NCI-H446 (cell line): ENCODE measurements at regions not wholly inside any gene's neighbourhood (a gene's known extent, or its start where the extent isn't known, plus 50 kb on each side); places are given as distances from the start of the nearest gene placed in this dataset.
"Not testable (repeated sequence)": the region's sequence is repeated elsewhere in the genome, so short reads cannot be mapped to it uniquely, and the experiment has no call there.

ENCODE experiments used
- DNase-seq, 2 experiments: peaks; one replicate each; lab custom pipeline; 2025; lab: John Stamatoyannopoulos, UW

GRCh38 chr4:100340512-100341485 is 150.5 kb upstream of the DDIT4L start:
- DNase-seq = peak; percentile 30 to 50

GRCh38 chr4:100339870-100340269 is 149.6 kb upstream of the DDIT4L start:
- DNase-seq = no peak

GRCh38 chr4:100333491-100333890 is 143.2 kb upstream of the DDIT4L start:
- not testable (repeated sequence) for DNase-seq

DNA sequence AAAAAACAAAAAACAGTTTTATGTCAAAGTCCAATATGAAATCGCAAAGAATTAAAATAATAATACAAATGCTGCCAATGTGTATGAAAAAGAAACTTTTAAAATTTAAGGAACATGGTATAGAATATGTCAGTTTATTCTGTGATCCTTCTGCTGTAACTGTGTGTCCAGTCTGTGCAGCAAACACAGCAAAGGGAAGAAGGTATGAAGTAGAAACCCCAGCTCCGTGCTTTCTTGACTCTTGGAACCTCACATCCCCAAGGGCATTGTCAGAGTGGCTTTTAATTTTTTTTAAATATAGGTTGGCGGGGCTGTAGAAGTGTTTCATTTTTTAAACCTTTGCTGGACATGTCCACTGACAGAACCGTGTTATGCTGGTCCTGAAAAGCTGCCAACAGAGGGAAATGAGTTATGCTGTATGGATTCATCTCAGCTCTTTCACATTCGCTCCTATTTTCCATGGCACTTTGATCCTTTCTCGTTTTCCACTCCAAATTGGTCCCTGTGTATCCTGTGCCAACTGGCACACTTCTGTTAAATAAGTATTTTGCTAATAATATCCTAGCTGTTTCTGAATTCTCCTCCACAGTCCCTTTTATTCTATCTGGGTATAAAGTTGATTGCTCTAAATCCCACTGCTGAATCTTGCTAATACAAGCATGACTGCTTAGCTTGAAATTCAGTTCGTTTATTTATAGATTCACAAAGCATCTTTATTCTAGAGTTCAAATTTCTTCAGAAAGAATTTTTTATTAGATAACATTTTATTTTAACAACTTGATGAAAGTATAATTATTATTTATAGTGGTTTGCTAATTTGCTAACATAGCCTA is 127.0 kb upstream of the DDIT4L start:
- DNase-seq = peak; percentile 81 to 83

GRCh38 chr4:100314057-100314456 is 123.8 kb upstream of the DDIT4L start:
- DNase-seq = no peak

GRCh38 chr4:100312615-100313350 is 122.5 kb upstream of the DDIT4L start:
- DNase-seq = no peak

GRCh38 chr4:100311181-100311580 is 120.9 kb upstream of the DDIT4L start:
- DNase-seq = no peak

- no peak for DNase-seq
Measured at GRCh38 chr4:100306018-100306417, 115.8 kb upstream of the DDIT4L start.

- DNase-seq = no peak
Measured at GRCh38 chr4:100302061-100303026, 112.1 kb upstream of the DDIT4L start.

GRCh38 chr4:100299046-100299840 is 109.0 kb upstream of the DDIT4L start:
- DNase-seq = no peak

DNA sequence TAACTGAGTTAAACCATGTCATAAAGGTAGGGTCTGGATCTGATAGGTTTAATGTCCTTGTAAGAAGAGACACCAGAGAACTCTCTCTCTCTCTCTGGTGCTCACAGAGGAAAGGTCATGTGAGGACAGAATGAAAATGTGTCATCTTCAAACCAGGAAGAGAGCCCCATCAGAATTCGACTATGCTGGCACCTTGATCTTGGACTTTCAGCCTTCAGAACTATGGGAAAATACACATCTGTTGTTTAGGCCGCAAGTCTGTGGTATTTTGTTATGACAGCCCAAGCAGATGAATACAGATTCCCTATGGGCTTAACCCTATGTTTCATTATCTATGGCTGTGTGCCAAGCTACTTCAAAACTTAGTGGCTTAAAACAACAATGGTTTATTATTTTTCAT is 105.5 kb upstream of the DDIT4L start:
- no peak for DNase-seq

GRCh38 chr4:100294356-100294755 is 104.1 kb upstream of the DDIT4L start:
- DNase-seq = no peak

- DNase-seq = no peak
Measured at GRCh38 chr4:100290585-100290984, 100.3 kb upstream of the DDIT4L start.

DNA sequence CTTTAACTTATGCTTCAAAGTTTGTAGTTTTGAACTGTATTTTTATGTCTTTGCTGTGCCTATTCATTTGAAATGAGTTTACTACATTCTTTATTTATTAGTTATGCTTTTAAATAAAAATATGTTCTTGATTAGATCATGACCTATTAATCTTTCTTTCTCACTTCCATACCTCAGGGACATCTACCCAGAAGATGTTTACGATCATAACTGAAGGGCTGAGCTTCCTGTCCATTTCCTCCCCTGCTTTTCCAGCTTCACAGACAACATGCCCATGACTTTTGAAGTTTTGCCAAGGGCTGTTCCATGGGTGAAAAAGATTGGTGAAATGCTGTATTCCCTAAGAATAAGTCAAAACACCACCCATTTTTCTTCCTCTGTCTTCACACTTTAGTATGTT is 99.7 kb upstream of the DDIT4L start:
- no peak for DNase-seq

GRCh38 chr4:100289530-100289888 is 99.2 kb upstream of the DDIT4L start:
- no peak for DNase-seq

GRCh38 chr4:100288811-100289529 is 98.7 kb upstream of the DDIT4L start:
- no peak for DNase-seq

- DNase-seq = no peak
Measured at GRCh38 chr4:100288161-100288560, 97.9 kb upstream of the DDIT4L start.

- peak in 1 of 2 experiments; percentile 47 for DNase-seq
Measured at GRCh38 chr4:100287534-100287933, 97.3 kb upstream of the DDIT4L start.

DNA sequence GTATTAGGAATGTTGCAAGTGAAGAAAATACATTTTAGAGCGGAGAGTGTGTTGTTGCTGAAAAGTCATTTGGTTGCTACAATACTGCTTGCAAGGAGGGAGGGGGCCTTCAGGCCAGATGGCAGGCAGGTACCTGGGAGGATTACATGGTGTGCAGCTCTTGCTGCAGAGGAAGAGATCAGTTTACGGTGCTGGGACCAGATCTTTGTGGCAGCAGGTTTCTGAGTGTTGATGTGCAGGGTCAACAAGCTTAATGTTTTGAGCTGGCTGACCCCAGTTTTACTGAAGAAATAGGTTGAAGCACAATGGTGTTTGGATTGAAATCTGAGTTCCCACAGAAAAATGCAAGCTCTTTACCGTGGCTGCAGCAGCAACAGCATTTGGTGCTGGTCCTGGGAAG is 96.4 kb upstream of the DDIT4L start:
- peak in 1 of 2 experiments; percentile 15 for DNase-seq
